Endodermal cell (in vitro differentiated cells): ENCODE measurements at regions not wholly inside any gene's neighbourhood (a gene's known extent, or its start where the extent isn't known, plus 50 kb on each side); places are given as distances from the start of the nearest gene placed in this dataset.

Source experiments
- DNase-seq: peaks from one replicate; pipeline ENCODE4 v3.0.0-alpha.2; 2017
- H3K27ac ChIP-seq: 2 replicates; pipeline ENCODE4 v1.5.1; 2013; ENCODE audit warnings: mild to moderate bottlenecking, low read depth, low read length, moderate library complexity
- H3K27me3 ChIP-seq: 2 replicates; pipeline ENCODE4 v1.6.1; 2013; ENCODE audit warnings: mild to moderate bottlenecking, low read length, moderate library complexity; ENCODE audit not compliant: insufficient read depth, control insufficient read depth, poor library complexity, severe bottlenecking
- H3K36me3 ChIP-seq: 2 replicates; pipeline ENCODE4 v1.7.0; 2013; ENCODE audit warnings: mild to moderate bottlenecking, low read length, moderate library complexity; ENCODE audit not compliant: control insufficient read depth, insufficient read depth
- H3K4me1 ChIP-seq: one replicate; pipeline ENCODE4 v1.7.0; 2013; ENCODE audit warnings: low read length; ENCODE audit not compliant: control insufficient read depth, insufficient read depth
- H3K4me3 ChIP-seq: 2 replicates; pipeline ENCODE4 v1.5.1; 2013; ENCODE audit warnings: mild to moderate bottlenecking, low read length, moderate library complexity
- H3K9ac ChIP-seq: 2 replicates; pipeline ENCODE4 v1.6.1; 2013; ENCODE audit warnings: mild to moderate bottlenecking, low read length, moderate library complexity; ENCODE audit not compliant: poor library complexity, severe bottlenecking; ENCODE audit errors: extremely low read depth
- H3K9me3 ChIP-seq: 2 replicates; pipeline ENCODE4 v1.6.1; 2013; ENCODE audit warnings: mild to moderate bottlenecking, low read length, moderate library complexity; ENCODE audit not compliant: control insufficient read depth
- H3K27ac Mint-ChIP-seq: 2 replicates; pipeline ENCODE4 v1.8.0; 2020; ENCODE audit warnings: mixed read lengths
- H3K27me3 Mint-ChIP-seq: 2 replicates; pipeline ENCODE4 v1.8.0; 2021; ENCODE audit warnings: mild to moderate bottlenecking, mixed read lengths; ENCODE audit not compliant: insufficient read depth
- H3K36me3 Mint-ChIP-seq: 2 replicates; pipeline ENCODE4 v1.8.0; 2020; ENCODE audit warnings: low read depth, mixed read lengths
- H3K4me1 Mint-ChIP-seq: 2 replicates; pipeline ENCODE4 v1.8.0; 2020; ENCODE audit warnings: mixed read lengths
- H3K4me3 Mint-ChIP-seq: 2 replicates; pipeline ENCODE4 v1.8.0; 2020; ENCODE audit warnings: mild to moderate bottlenecking, moderate library complexity, mixed read lengths
- H3K9me3 Mint-ChIP-seq: 2 replicates; pipeline ENCODE4 v1.8.0; 2020; ENCODE audit warnings: mild to moderate bottlenecking, mixed read lengths
- CTCF ChIP-seq: fragments of 200-600 bp; sonication (generic); conservative IDR thresholded peaks from 2 replicates; pipeline ENCODE4 v1.5.0; 2021; ENCODE audit warnings: antibody characterized with exemption, mild to moderate bottlenecking
- WGBS, 2 experiments: methylation state at CpG; one replicate each; pipeline versions ENCODE4 v1.1.5 to v1.1.7; 2013; ENCODE audit warnings: missing lambda C conversion rate in 2 of 2, mixed read lengths in 1 of 2; ENCODE audit not compliant: insufficient coverage in 1 of 2, insufficient read length in 1 of 2; 5-methylcytosine and 5-hydroxymethylcytosine counted together

- no peaks in the 10 kb centered on the region for H3K27me3 Mint-ChIP-seq
- Histone ChIP-seq H3K27ac (no peak overlapping the region), H3K9ac (no peak overlapping the region), H3K36me3 (no peaks in the 10 kb centered on the region), H3K27me3 (no peaks in the 10 kb centered on the region), H3K4me1 (no peaks in the 10 kb centered on the region), H3K9me3 (no peaks in the 10 kb centered on the region), H3K4me3 (no peak overlapping the region)
- H3K27ac Mint-ChIP-seq, result no peak overlapping the region
- peaks cover 3% of the 10 kb centered on the region for H3K4me1 Mint-ChIP-seq
- no peak overlapping the region for H3K4me3 Mint-ChIP-seq
- WGBS, 2 experiments, result 92 to 100% methylated on average over 3 to 9 of the region's 9 CpGs
- no peak for DNase-seq
- TF ChIP-seq CTCF, result no peak
- no peaks in the 10 kb centered on the region for H3K9me3 Mint-ChIP-seq
- no peaks in the 10 kb centered on the region for H3K36me3 Mint-ChIP-seq
Measured at GRCh38 chr3:103965764-103966163, 1400.9 kb upstream of the ALCAM start.

- TF ChIP-seq CTCF, result no peak
- Mint-ChIP-seq H3K4me1 (peaks cover 3% of the 10 kb centered on the region), H3K9me3 (no peaks in the 10 kb centered on the region), H3K27me3 (no peaks in the 10 kb centered on the region), H3K27ac (no peak overlapping the region), H3K36me3 (no peaks in the 10 kb centered on the region), H3K4me3 (no peak overlapping the region)
- DNase-seq, result no peak
- Histone ChIP-seq H3K4me3 (no peak overlapping the region), H3K9ac (no peak overlapping the region), H3K27ac (no peak overlapping the region), H3K27me3 (no peaks in the 10 kb centered on the region), H3K9me3 (no peaks in the 10 kb centered on the region), H3K36me3 (no peaks in the 10 kb centered on the region), H3K4me1 (no peaks in the 10 kb centered on the region)
- 60 to 93% methylated on average over 1 to 3 of the region's 3 CpGs for WGBS, 2 experiments
Measured at GRCh38 chr3:103966749-103967148, 1400.0 kb upstream of the ALCAM start.

DNA sequence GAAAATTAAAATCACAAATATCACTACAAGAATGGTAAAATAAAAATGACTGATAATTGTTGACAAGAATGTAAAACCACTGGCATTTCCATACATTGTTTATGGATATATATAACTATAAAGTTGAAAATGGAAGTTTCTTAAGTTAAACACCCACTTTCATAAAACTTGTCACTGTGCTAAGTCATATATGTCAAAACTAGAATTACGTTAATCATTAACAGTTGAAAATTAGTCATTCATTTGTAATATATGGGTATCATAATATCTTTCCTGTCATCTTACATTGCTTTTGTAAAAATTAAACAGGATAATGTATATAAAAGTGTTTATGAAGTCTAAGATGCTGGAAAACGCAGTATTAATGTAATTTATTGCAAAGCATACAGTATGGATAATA is 1398.6 kb upstream of the ALCAM start:
- H3K9me3 ChIP-seq, result no peaks in the 10 kb centered on the region
- H3K36me3 Mint-ChIP-seq, result no peaks in the 10 kb centered on the region
- H3K27ac ChIP-seq, result no peak overlapping the region
- WGBS, 2 experiments, result 91 to 100% methylated on average over 1 to 2 of the region's 2 CpGs
- H3K4me3 Mint-ChIP-seq, result no peak overlapping the region
- no peak overlapping the region for H3K4me3 ChIP-seq
- H3K9me3 Mint-ChIP-seq, result no peaks in the 10 kb centered on the region
- no peak overlapping the region for H3K9ac ChIP-seq
- no peaks in the 10 kb centered on the region for H3K4me1 ChIP-seq
- no peaks in the 10 kb centered on the region for H3K4me1 Mint-ChIP-seq
- no peak for TF ChIP-seq CTCF
- H3K27me3 Mint-ChIP-seq, result no peaks in the 10 kb centered on the region
- DNase-seq, result no peak
- H3K36me3 ChIP-seq, result no peaks in the 10 kb centered on the region
- H3K27me3 ChIP-seq, result no peaks in the 10 kb centered on the region
- H3K27ac Mint-ChIP-seq, result no peak overlapping the region
